Calu3 (cell line): ENCODE measurements at regions not wholly inside any gene's neighbourhood (a gene's known extent, or its start where the extent isn't known, plus 50 kb on each side); places are given as distances from the start of the nearest gene placed in this dataset.

ENCODE experiments used
- BruUV-seq: library from RNA; stranded (reverse); fragments of 400-500 nt; replicated peaks from 2 replicates; lab custom pipeline; 2021; lab: Mats Ljungman, UMichigan
- CTCF ChIA-PET: fragments of 300-600 bp; sonication (Branson Sonifier 250); formaldehyde crosslinking; loops from one replicate; lab custom pipeline; 2022; ENCODE audit warnings: antibody characterized with exemption; lab: Charles Lee
- DNase-seq: peaks from one replicate; pipeline ENCODE4 v3.0.0; 2022
- H3K27ac Mint-ChIP-seq: one replicate; pipeline ENCODE4 v1.8.0; 2022; ENCODE audit warnings: mixed read lengths; ENCODE audit not compliant: unreplicated experiment
- H3K27me3 Mint-ChIP-seq: one replicate; pipeline ENCODE4 v1.8.0; 2022; ENCODE audit warnings: mixed read lengths; ENCODE audit not compliant: unreplicated experiment
- H3K36me3 Mint-ChIP-seq: one replicate; pipeline ENCODE4 v1.8.0; 2022; ENCODE audit warnings: mild to moderate bottlenecking, moderate library complexity, mixed read lengths; ENCODE audit not compliant: insufficient read depth, unreplicated experiment
- H3K4me1 Mint-ChIP-seq: one replicate; pipeline ENCODE4 v1.8.0; 2022; ENCODE audit warnings: mild to moderate bottlenecking, low read depth, mixed read lengths; ENCODE audit not compliant: unreplicated experiment
- H3K4me3 Mint-ChIP-seq: one replicate; pipeline ENCODE4 v1.8.0; 2022; ENCODE audit warnings: mild to moderate bottlenecking, low read depth, moderate library complexity, mixed read lengths; ENCODE audit not compliant: unreplicated experiment
- H3K9me3 Mint-ChIP-seq: one replicate; pipeline ENCODE4 v1.8.0; 2022; ENCODE audit warnings: low read depth, mixed read lengths; ENCODE audit not compliant: unreplicated experiment
- CTCF ChIP-seq: fragments of 200-600 bp; IDR thresholded peaks from one replicate; pipeline ENCODE4 v1.8.0; 2022; ENCODE audit warnings: antibody characterized with exemption; ENCODE audit not compliant: unreplicated experiment
- intact Hi-C: fragments of 100-400 bp; cut with micrococcal nuclease; formaldehyde crosslinking; loops from one replicate; pipeline ENCODE4 v1.10.0; 2022; ENCODE audit not compliant: unreplicated experiment

- BruUV-seq, result no TSS peak
- DNase-seq, result no peak
- Mint-ChIP-seq H3K27ac (no peak overlapping the region), H3K27me3 (peaks cover 14% of the 10 kb centered on the region), H3K9me3 (no peaks in the 10 kb centered on the region), H3K4me3 (no peak overlapping the region), H3K4me1 (peaks cover 17% of the 10 kb centered on the region), H3K36me3 (peaks cover 16% of the 10 kb centered on the region)
- CTCF ChIA-PET, result no interaction called here
- intact Hi-C loops, result no loop called here
- TF ChIP-seq CTCF, result no peak
Measured at GRCh38 chr6:27584326-27584725, 111.4 kb upstream of the ZNF184 start.

DNA sequence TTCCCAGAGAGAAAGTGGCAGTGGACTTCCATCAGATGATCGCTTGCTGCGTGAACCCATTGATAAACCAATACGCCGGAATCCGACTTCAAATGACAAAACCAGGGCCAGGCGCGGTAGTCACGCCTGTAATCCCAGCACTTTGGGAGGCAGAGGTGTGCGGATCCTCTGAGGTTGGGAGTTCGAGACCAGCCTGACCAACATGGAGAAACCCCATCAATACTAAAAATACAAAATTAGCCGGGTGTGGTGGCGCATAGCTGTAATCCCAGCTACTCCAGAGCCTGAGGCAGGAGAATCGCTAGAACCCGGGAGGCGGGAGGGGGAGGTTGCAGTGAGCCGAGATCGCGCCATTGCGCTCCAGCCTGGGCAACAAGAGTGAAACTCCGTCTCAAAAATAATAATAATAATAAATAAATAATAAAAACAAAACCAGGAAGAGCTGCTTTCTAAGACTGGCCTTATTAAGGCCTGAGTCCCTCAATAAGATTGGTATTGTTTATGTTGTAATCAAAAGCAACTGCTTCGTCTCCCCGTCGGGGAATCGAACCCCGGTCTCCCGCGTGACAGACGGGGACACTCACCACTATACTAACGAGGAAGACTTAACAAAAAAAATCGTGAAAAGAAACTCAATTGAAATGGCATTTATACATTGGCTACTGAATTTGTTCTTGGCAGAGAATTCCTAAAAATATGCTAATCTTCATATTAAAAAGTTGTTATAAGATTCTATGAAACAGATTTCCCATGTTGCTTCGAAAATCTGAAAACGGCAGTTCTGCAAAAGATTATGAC lies 110.2 kb upstream of the ZNF184 start:
- H3K27ac Mint-ChIP-seq, result peak overlapping the region; percentile 100
- peaks cover 25% of the 10 kb centered on the region for H3K27me3 Mint-ChIP-seq
- CTCF ChIA-PET, result interaction anchor here (0.8 kb wide), 1 partner anchor 8 kb away, joined by 7 read pairs; no protein-coding TSS in a partner anchor
- TF ChIP-seq CTCF, result no peak
- no TSS peak for BruUV-seq
- DNase-seq, result peak; percentile 84
- intact Hi-C loops, result no loop called here
- H3K36me3 Mint-ChIP-seq, result peaks cover 16% of the 10 kb centered on the region
- peak overlapping the region; percentile 65 for H3K4me3 Mint-ChIP-seq
- no peaks in the 10 kb centered on the region for H3K9me3 Mint-ChIP-seq
- peaks cover 17% of the 10 kb centered on the region for H3K4me1 Mint-ChIP-seq

GRCh38 chr6:27579973-27580372 lies 107.1 kb upstream of the ZNF184 start:
- DNase-seq, result no peak
- Mint-ChIP-seq H3K9me3 (no peaks in the 10 kb centered on the region), H3K27me3 (peaks cover 25% of the 10 kb centered on the region), H3K4me1 (peaks cover 17% of the 10 kb centered on the region), H3K36me3 (peaks cover 16% of the 10 kb centered on the region), H3K4me3 (no peak overlapping the region), H3K27ac (no peak overlapping the region)
- CTCF ChIA-PET, result no interaction called here
- no peak for TF ChIP-seq CTCF
- BruUV-seq, result no TSS peak
- intact Hi-C loops, result no loop called here

GRCh38 chr6:27577922-27578321 lies 105.0 kb upstream of the ZNF184 start:
- CTCF ChIA-PET, result no interaction called here
- H3K36me3 Mint-ChIP-seq, result peaks cover 6% of the 10 kb centered on the region
- H3K4me1 Mint-ChIP-seq, result peaks cover under 1% of the 10 kb centered on the region
- H3K4me3 Mint-ChIP-seq, result no peak overlapping the region
- intact Hi-C loops, result no loop called here
- peaks cover 15% of the 10 kb centered on the region for H3K27me3 Mint-ChIP-seq
- H3K27ac Mint-ChIP-seq, result no peak overlapping the region
- no peak for TF ChIP-seq CTCF
- H3K9me3 Mint-ChIP-seq, result no peaks in the 10 kb centered on the region
- no TSS peak for BruUV-seq
- DNase-seq, result no peak
